ENCODE measurements at regions not wholly inside any gene's neighbourhood (a gene's known extent, or its start where the extent isn't known, plus 50 kb on each side); places are given as distances from the start of the nearest gene placed in this dataset.

DNA sequence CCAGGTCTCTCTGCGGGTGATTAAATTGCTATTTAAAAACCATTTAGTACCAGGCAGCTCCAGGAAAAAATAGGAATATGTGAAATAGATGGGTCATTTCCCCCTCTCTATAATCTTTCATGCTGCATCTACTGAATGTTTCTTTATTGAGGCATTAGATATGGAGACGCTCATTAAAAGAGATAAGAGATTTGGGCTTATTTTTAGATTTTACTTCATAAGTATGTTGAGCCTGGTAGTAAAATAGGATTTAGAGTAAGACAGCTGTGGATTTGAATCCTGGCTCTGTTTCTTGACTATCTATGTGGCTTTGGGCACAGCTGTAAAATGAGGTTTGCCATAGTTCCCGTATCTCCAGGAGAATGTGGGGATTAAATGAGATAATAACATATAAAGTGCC lies 451.0 kb upstream of the GRIA1 start:
- DNase-seq: no peak

DNA sequence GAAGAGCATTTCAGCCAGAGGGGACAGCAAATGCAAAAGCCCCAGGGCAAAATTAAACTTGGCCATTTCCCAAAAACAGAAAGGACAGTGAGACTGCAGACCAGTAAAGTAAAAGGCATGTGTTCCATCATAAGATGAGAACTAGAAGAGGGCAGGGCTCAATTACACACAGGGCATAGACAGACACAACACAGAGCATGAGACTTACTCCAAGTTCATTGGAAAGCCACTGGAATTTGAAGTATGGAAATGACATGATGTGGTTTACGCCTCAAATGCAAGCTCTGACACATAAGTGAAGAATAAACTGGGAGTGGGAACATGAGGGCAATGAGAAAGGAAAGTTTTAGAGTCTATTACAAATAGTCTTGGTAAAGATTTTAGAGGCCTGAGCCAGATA lies 446.6 kb upstream of the GRIA1 start:
- peak; percentile 8 for DNase-seq

GRCh38 chr5:153050496-153051179 lies 439.8 kb upstream of the GRIA1 start:
- no peak for DNase-seq

- DNase-seq: no peak
Observed at GRCh38 chr5:153066281-153066680, 424.2 kb upstream of the GRIA1 start.

GRCh38 chr5:153067869-153068268 lies 422.6 kb upstream of the GRIA1 start:
- no peak for DNase-seq

- DNase-seq: no peak
Observed at GRCh38 chr5:153079396-153079795, 411.1 kb upstream of the GRIA1 start.

DNA sequence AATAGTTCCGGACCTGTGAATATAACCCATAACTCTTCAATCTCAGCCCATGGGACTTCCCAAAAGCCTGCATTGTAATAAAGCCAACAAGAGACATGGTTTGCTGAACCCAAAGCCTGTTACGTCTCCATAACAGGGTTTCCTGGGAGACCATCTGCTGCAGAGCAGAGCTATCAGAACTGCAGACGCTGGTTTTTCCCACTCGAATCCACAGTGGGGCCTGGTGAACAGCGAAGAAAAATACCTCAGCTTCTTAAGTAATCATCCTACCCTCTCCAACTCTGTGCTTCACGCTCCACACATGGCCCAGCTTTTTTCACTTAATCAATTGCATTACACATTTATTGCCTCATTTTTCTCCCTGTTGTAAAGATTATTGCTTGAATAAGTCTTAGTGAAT lies 409.5 kb upstream of the GRIA1 start:
- no peak for DNase-seq

GRCh38 chr5:153081385-153081784 lies 409.1 kb upstream of the GRIA1 start:
- no peak for DNase-seq

DNA sequence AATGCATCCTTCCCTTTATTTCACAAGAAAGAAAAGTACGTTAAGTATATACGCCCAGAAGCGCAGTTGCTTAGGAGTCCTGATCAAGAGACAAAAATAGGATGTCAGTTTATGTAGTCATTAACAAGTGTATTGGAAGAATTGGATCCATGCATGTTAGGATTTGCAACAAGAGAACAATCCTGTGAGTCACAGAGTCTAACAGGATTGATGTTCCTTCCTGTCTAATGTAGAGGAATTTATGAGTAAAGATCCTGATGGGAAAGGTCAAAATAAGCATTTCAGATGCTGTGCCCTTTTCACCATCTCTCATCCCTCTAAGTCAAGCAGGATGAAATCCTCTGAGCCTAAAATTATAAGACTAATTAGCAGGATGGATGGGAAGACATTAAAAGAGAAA lies 406.0 kb upstream of the GRIA1 start:
- DNase-seq: no peak

GRCh38 chr5:153086486-153086885 lies 404.0 kb upstream of the GRIA1 start:
- no peak for DNase-seq

- DNase-seq: no peak
Observed at GRCh38 chr5:153088538-153088937, 401.9 kb upstream of the GRIA1 start.

DNA sequence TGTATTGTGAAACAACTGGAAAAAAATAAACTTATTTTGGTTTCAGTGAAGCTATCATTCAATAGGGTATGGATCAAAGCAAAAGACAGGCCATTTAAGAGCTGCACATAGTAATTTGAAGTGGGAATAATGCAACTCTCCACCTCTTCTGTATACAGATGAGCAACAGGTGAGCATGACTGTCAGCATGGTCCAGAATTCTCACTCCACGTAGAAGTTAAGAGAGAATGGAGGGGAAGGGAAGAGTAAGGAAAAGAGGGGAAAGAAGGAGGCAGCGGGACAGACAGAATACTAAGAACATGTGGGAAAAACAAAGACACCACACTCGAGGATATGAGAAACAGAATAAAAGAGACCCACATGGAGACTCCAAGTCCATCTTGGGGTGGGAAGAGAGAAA lies 396.1 kb upstream of the GRIA1 start:
- DNase-seq: no peak

DNA sequence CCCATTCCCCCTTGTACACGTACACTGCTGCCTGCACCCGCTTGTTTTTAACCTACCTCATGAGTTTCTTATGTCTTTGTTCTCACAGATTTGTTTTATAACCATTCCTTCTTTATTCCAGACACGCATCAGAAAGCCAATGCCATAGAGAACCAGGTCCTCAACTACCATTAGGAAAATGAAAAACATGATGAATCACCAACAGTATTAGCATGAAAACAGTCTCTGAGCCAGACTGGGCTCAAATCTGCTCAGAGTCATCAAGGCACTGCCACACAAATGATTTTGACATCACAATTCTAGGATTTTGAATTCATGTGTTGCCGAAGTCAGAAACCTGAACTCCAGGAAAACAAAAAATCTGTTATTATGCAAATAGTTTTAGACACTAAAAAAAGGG lies 394.1 kb upstream of the GRIA1 start:
- no peak for DNase-seq

- DNase-seq: no peak
Observed at GRCh38 chr5:153099328-153099727, 391.1 kb upstream of the GRIA1 start.

- no peak for DNase-seq
Observed at GRCh38 chr5:153101235-153102180, 389.0 kb upstream of the GRIA1 start.

GRCh38 chr5:153116916-153117315 lies 373.6 kb upstream of the GRIA1 start:
- no peak for DNase-seq

DNA sequence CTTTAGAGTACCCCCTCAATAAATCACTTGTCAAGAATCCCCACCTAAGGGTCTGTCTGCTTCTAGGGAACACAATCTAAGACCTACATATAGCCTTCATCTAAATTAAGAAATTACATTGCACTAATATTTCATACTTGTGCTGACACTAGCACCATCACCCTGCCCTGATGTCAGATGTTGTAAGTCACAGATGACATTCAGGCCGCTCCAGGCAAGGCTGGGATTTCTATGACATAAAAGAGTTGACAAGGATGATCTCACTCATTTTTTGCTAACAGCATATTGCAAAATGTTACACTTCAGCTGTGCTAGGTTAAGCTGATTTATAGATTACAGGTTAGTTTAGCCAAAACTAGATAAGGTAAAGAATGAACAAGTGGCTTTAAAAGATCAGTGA lies 372.5 kb upstream of the GRIA1 start:
- no peak for DNase-seq

DNA sequence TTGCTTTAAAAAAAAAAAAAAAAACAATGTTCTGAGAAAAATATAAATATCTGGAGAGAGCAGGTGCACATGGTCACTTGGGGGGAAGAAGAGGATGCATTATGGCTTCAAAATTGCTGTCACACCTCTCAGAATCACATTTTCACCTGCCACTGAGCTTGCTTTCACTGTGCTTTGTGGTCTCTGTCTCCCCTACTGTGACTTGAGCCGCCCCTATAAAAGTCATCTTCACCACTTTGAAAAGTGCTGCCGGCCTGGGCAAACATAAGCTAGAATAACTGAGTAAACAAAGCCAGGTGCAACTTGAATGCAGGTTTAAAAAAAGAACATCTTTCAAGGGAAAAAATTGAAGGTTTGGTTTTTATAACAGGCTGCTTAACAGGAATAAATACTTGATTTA lies 368.1 kb upstream of the GRIA1 start:
- no peak for DNase-seq

DNA sequence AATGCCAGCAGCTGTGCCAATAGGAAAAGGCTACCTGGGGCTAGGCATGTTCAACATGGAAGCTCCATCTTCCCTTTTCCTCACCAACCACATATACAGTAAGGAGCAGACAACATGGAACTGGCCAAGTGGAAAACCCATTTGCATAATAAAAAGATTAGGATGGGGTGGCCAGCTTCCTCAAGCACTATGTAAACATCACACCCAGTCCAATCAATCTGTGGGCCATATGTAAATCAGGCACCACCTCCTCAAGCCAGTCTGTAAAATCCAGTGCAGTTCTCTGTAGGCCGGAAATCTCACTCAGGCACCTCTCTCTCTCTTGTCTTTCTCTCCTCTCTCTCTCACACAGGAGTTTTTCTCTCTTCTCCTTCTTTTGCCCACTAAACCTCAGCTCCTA lies 360.2 kb upstream of the GRIA1 start:
- no peak for DNase-seq

DNA sequence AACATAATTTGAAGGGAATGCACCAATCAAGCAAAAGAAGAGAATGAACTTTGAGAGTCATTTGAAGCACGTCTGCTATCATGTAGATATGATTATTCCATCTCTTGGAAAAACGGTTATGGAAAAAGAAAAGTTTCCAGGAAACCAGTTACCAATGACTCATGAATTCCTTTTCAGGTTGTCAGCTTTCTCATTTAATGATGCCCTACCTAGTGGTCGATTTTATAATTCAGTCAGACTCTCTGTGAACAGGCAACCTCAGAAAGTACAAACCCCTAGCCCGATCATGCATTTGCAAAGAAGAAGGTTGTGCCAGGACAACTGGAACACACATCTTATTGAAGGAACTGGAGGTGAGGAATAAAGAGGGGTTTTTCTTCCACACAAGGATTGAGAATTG lies 355.1 kb upstream of the GRIA1 start:
- peak; percentile 18 for DNase-seq

GRCh38 chr5:153136910-153137614 lies 353.4 kb upstream of the GRIA1 start:
- no peak for DNase-seq

- DNase-seq: peak; percentile 55
Observed at GRCh38 chr5:153147891-153148623, 342.4 kb upstream of the GRIA1 start.

DNA sequence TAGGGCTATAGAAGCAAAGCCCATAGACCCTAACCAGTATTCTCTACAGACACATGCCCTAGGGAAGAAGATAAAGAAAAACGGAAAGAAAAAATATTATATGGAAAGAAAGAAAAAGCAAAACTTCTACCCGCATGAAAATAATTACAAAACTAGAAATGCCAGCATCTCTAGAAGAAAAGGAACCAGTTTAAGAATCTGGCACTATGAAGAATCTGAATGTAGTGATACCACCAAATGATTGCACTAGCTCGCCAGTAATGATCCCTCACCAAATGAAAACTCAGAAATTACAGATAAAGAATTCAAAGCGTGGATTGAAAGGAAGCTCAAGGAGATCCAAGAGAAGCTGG lies 341.9 kb upstream of the GRIA1 start:
- DNase-seq: no peak
